ENCODE measurements at regions not wholly inside any gene's neighbourhood (a gene's known extent, or its start where the extent isn't known, plus 50 kb on each side); places are given as distances from the start of the nearest gene placed in this dataset.

GRCh38 chr10:29962166-29962850 lies 97.1 kb downstream of the JCAD start:
- TF ChIP-seq POLR2A (IDR thresholded peaks at IDR 0.05; ENCODE audit: insufficient read depth in 1 of 2, low read depth in 2 of 2, low read length in 2 of 2) (no peak), ZNF263 (CRISPR knock-in tag; IDR thresholded peaks at IDR 0.05) (no peak), ZNF317 (CRISPR knock-in tag; IDR thresholded peaks at IDR 0.05) (no peak), BRCA1 (CRISPR knock-in tag; IDR thresholded peaks at IDR 0.05) (no peak), ZNF281 (CRISPR knock-in tag; IDR thresholded peaks at IDR 0.05; ENCODE audit: borderline replicate concordance) (no peak), TAF15 (IDR thresholded peaks at IDR 0.05; ENCODE audit: low read depth, low read length, poor library complexity, severe bottlenecking) (no peak), USF2 (IDR thresholded peaks at IDR 0.05; ENCODE audit: low read depth, low read length) (no peak), USF2 (CRISPR knock-in tag; IDR thresholded peaks at IDR 0.05; ENCODE audit: borderline replicate concordance) (no peak), ZNF703 (CRISPR knock-in tag; IDR thresholded peaks at IDR 0.05; ENCODE audit: borderline replicate concordance) (no peak), ZBTB33 (CRISPR knock-in tag; IDR thresholded peaks at IDR 0.05) (no peak), PHF20 (CRISPR knock-in tag; IDR thresholded peaks at IDR 0.05) (no peak), POLR2AphosphoS2 (IDR thresholded peaks at IDR 0.05; ENCODE audit: low read depth, low read length) (no peak), ETS1 (CRISPR knock-in tag; IDR thresholded peaks at IDR 0.05) (no peak), ZNF646 (CRISPR knock-in tag; IDR thresholded peaks at IDR 0.05) (no peak)
